Prostate gland (tissue), 2 donors: ENCODE measurements at regions not wholly inside any gene's neighbourhood (a gene's known extent, or its start where the extent isn't known, plus 50 kb on each side); places are given as distances from the start of the nearest gene placed in this dataset.

Experiments used
- DNase-seq: peaks from one replicate; pipeline ENCODE4 v3.0.0-alpha.2; 2019; ENCODE audit warnings: low spot score
- H3K27ac ChIP-seq, 2 donors: fragments of 200-600 bp; sonication (generic); 2 replicates each; pipeline ENCODE4 v1.5.1; 2017 to 2019
- H3K27me3 ChIP-seq: fragments of 200-600 bp; sonication (generic); replicated peaks from 2 replicates; pipeline ENCODE4 v1.5.1; 2019; ENCODE audit not compliant: insufficient read depth
- H3K36me3 ChIP-seq, 2 donors: fragments of 200-600 bp; sonication (generic); 1 replicate in 1 of 2; 2 replicates in 1 of 2; pipeline versions ENCODE4 v1.5.1 to v1.8.1; 2017 to 2019
- H3K4me1 ChIP-seq: fragments of 200-600 bp; sonication (generic); replicated peaks from 2 replicates; pipeline ENCODE4 v1.5.1; 2019
- H3K4me3 ChIP-seq, 2 donors: fragments of 200-600 bp; sonication (generic); 2 replicates each; pipeline ENCODE4 v1.5.1; 2017 to 2019
- H3K9me3 ChIP-seq: fragments of 200-600 bp; sonication (generic); 2 replicates; pipeline ENCODE4 v1.5.1; 2017
- POLR2A ChIP-seq: fragments of 450-650 bp; IDR thresholded peaks from one replicate; pipeline ENCODE4 v1.6.1; 2016; ENCODE audit warnings: antibody characterized with exemption, mild to moderate bottlenecking
- POLR2AphosphoS5 ChIP-seq: sonication (generic); formaldehyde crosslinking; IDR thresholded peaks from one replicate; pipeline ENCODE4 v1.6.1; 2017; ENCODE audit warnings: antibody characterized with exemption
- whole genome bisulfite sequencing: methylation state at CpG from one replicate; pipeline ENCODE4 v1.1.5; 2018; 5-methylcytosine and 5-hydroxymethylcytosine counted together
- intact Hi-C: fragments of 100-400 bp; cut with DNase I; formaldehyde crosslinking; loops from one replicate; pipeline ENCODE4 v1.14.2; 2022
- TF ChIP-seq, protein P1 (sequence below), 4 experiments: fragments of 200-600 bp in 2 of 4; fragments of 450-650 bp in 2 of 4; sonication (generic) in 2 of 4; IDR thresholded peaks; 1 replicate in 3 of 4; 2 replicates in 1 of 4; pipeline ENCODE4 v1.5.1; 2016 to 2019; ENCODE audit warnings: antibody characterized with exemption in 4 of 4, mild to moderate bottlenecking in 2 of 4, moderate library complexity in 2 of 4

DNA sequence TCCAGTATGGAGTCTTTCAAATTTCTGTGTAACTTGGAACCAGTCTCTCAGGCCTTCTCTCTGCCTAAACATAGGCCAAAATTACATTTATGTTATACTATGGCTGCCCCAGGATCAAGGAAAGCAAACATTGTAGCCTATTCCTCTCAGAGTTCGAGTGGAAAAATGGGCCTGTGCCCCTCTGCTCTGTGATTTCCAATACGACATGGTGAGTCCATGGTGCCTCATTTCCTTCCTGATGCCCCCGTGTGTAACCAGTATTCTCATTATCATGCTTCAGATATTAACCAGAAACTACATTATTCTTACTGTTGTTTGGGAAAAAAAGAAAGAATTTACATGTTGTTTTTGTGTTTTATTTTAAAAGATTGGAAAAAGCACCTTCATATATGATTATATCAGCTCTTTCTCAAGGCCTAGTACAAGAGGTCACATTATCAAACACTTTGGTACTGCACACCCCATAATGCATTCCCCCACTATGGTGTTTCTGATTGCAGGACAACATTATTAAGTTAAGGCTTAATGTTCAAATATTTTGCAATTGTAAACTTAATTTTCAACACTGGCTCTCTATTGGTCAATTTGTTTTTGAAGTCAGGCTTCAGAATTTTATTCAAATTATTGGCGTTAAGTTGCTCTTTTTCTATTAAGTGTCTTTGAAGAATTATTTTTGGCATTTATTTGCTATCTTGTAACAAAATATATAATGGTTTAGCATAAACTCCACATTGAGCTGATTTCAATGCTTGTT is 151.8 kb upstream of the SLC27A6 start:
- Histone ChIP-seq H3K4me1 (no peaks in the 10 kb centered on the region), H3K27ac (no peak overlapping the region), H3K27me3 (no peaks in the 10 kb centered on the region), H3K36me3 (no peaks in the 10 kb centered on the region), H3K9me3 (no peaks in the 10 kb centered on the region), H3K4me3 (no peak overlapping the region)
- 91% methylated on average over 4 of the region's 4 CpGs for WGBS
- TF ChIP-seq, protein P1, sequence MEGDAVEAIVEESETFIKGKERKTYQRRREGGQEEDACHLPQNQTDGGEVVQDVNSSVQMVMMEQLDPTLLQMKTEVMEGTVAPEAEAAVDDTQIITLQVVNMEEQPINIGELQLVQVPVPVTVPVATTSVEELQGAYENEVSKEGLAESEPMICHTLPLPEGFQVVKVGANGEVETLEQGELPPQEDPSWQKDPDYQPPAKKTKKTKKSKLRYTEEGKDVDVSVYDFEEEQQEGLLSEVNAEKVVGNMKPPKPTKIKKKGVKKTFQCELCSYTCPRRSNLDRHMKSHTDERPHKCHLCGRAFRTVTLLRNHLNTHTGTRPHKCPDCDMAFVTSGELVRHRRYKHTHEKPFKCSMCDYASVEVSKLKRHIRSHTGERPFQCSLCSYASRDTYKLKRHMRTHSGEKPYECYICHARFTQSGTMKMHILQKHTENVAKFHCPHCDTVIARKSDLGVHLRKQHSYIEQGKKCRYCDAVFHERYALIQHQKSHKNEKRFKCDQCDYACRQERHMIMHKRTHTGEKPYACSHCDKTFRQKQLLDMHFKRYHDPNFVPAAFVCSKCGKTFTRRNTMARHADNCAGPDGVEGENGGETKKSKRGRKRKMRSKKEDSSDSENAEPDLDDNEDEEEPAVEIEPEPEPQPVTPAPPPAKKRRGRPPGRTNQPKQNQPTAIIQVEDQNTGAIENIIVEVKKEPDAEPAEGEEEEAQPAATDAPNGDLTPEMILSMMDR (IDR thresholded peaks at IDR 0.05) = no peak
- TF ChIP-seq POLR2AphosphoS5 = no peak
- no peak for TF ChIP-seq POLR2A
- intact Hi-C loops = no loop called here
- DNase-seq = no peak

GRCh38 chr5:128815201-128815600 is 150.1 kb upstream of the SLC27A6 start:
- intact Hi-C loops = no loop called here
- 47% methylated on average over 5 of the region's 5 CpGs for WGBS
- Histone ChIP-seq H3K27ac (no peak overlapping the region), H3K9me3 (no peaks in the 10 kb centered on the region), H3K4me1 (no peaks in the 10 kb centered on the region), H3K27me3 (no peaks in the 10 kb centered on the region), H3K36me3 (no peaks in the 10 kb centered on the region), H3K4me3 (no peak overlapping the region)
- TF ChIP-seq, protein P1 (IDR thresholded peaks at IDR 0.05) = no peak
- TF ChIP-seq POLR2AphosphoS5 (no peak), POLR2A (no peak)
- DNase-seq = no peak

DNA sequence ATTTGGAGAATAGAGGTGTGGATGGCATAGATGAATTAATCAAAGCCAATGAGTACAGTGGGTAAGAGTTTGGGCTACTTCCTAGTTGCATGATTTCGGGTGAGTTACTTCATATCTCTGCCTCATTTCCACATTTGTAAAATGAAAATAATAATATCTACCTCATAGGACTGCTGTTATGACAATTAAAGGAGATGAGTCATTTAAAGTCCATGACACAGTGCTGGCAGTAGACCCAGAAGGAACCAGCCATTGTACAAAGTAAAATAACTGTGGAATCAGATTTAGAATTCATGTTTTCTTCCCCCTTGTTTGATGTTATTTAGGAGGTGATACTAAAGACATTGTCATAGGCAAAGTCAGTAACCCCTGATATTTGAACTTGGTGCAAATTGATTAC is 139.5 kb upstream of the SLC27A6 start:
- Histone ChIP-seq H3K9me3 (no peaks in the 10 kb centered on the region), H3K27me3 (no peaks in the 10 kb centered on the region), H3K4me3 (no peak overlapping the region), H3K4me1 (no peaks in the 10 kb centered on the region), H3K27ac (no peak overlapping the region), H3K36me3 (no peaks in the 10 kb centered on the region)
- DNase-seq = no peak
- TF ChIP-seq, protein P1 (IDR thresholded peaks at IDR 0.05) = no peak
- no peak for TF ChIP-seq POLR2A
- TF ChIP-seq POLR2AphosphoS5 = no peak
- intact Hi-C loops = no loop called here
- WGBS = 83% methylated on average over 1 of the region's 1 CpG

DNA sequence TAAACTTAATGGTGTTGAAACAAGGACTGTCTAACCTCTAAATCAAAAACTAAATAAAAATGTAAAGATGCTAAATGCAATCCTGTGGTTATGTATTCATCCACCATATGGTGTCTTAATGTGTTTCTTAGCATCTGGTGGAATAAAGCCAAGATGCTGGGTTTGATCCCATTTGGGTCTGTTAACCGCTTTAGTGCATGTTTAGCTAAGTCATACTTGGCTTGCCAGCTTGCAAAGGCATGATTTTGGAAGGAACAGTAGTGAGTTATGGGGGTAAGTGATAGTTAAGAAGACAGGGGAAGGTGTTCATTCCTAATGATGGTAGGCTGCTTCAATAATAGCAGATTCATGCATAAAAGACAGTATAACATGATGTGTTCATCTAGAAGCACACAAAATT is 139.0 kb upstream of the SLC27A6 start:
- Histone ChIP-seq H3K4me3 (no peak overlapping the region), H3K36me3 (no peaks in the 10 kb centered on the region), H3K27ac (no peak overlapping the region), H3K9me3 (no peaks in the 10 kb centered on the region), H3K27me3 (no peaks in the 10 kb centered on the region), H3K4me1 (no peaks in the 10 kb centered on the region)
- TF ChIP-seq POLR2AphosphoS5 (no peak), POLR2A (no peak)
- TF ChIP-seq, protein P1 (IDR thresholded peaks at IDR 0.05) = no peak
- intact Hi-C loops = no loop called here
- WGBS = 96% methylated on average over 1 of the region's 1 CpG
- DNase-seq = no peak

GRCh38 chr5:128836571-128836970 is 128.7 kb upstream of the SLC27A6 start:
- H3K27ac ChIP-seq = no peak overlapping the region
- intact Hi-C loops = no loop called here
- no peaks in the 10 kb centered on the region for H3K9me3 ChIP-seq
- no peaks in the 10 kb centered on the region for H3K27me3 ChIP-seq
- no peak overlapping the region for H3K4me3 ChIP-seq
- H3K36me3 ChIP-seq = no peaks in the 10 kb centered on the region
- 57% methylated on average over 5 of the region's 5 CpGs for WGBS
- TF ChIP-seq POLR2A (no peak), POLR2AphosphoS5 (no peak)
- TF ChIP-seq, protein P1 (IDR thresholded peaks at IDR 0.05) = no peak
- DNase-seq = no peak
- H3K4me1 ChIP-seq = no peaks in the 10 kb centered on the region
